Prostate gland (tissue), 2 donors: ENCODE measurements at regions not wholly inside any gene's neighbourhood (a gene's known extent, or its start where the extent isn't known, plus 50 kb on each side); places are given as distances from the start of the nearest gene placed in this dataset.

Source experiments
- DNase-seq: peaks from one replicate; pipeline ENCODE4 v3.0.0-alpha.2; 2019; ENCODE audit warnings: low spot score
- H3K27ac ChIP-seq, 2 donors: fragments of 200-600 bp; sonication (generic); 2 replicates each; pipeline ENCODE4 v1.5.1; 2017 to 2019
- H3K27me3 ChIP-seq: fragments of 200-600 bp; sonication (generic); replicated peaks from 2 replicates; pipeline ENCODE4 v1.5.1; 2019; ENCODE audit not compliant: insufficient read depth
- H3K36me3 ChIP-seq, 2 donors: fragments of 200-600 bp; sonication (generic); 1 replicate in 1 of 2; 2 replicates in 1 of 2; pipeline versions ENCODE4 v1.5.1 to v1.8.1; 2017 to 2019
- H3K4me1 ChIP-seq: fragments of 200-600 bp; sonication (generic); replicated peaks from 2 replicates; pipeline ENCODE4 v1.5.1; 2019
- H3K4me3 ChIP-seq, 2 donors: fragments of 200-600 bp; sonication (generic); 2 replicates each; pipeline ENCODE4 v1.5.1; 2017 to 2019
- H3K9me3 ChIP-seq: fragments of 200-600 bp; sonication (generic); 2 replicates; pipeline ENCODE4 v1.5.1; 2017
- POLR2A ChIP-seq: fragments of 450-650 bp; IDR thresholded peaks from one replicate; pipeline ENCODE4 v1.6.1; 2016; ENCODE audit warnings: antibody characterized with exemption, mild to moderate bottlenecking
- POLR2AphosphoS5 ChIP-seq: sonication (generic); formaldehyde crosslinking; IDR thresholded peaks from one replicate; pipeline ENCODE4 v1.6.1; 2017; ENCODE audit warnings: antibody characterized with exemption
- whole genome bisulfite sequencing: methylation state at CpG from one replicate; pipeline ENCODE4 v1.1.5; 2018; 5-methylcytosine and 5-hydroxymethylcytosine counted together
- intact Hi-C: fragments of 100-400 bp; cut with DNase I; formaldehyde crosslinking; loops from one replicate; pipeline ENCODE4 v1.14.2; 2022
- TF ChIP-seq, protein P1 (sequence below), 4 experiments: fragments of 200-600 bp in 2 of 4; fragments of 450-650 bp in 2 of 4; sonication (generic) in 2 of 4; IDR thresholded peaks; 1 replicate in 3 of 4; 2 replicates in 1 of 4; pipeline ENCODE4 v1.5.1; 2016 to 2019; ENCODE audit warnings: antibody characterized with exemption in 4 of 4, mild to moderate bottlenecking in 2 of 4, moderate library complexity in 2 of 4

DNA sequence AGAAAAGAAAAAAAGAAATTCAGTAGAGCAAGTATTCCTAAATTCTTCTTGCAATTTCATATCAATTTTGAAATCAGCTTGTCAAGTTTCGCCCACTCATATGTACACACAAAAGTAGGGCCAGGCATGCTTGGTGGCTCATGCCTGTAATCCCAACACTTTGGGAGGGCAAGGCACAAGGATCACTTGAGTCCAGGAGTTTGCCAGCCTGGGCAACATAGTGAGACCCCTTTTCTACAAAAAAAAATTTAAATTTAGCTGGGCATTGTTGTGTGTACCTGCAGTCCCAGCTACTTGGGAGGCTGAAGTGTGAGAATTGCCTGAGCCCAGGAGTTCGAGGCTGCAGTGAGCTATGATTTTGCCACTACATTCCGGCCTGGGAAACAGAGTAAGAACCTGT is 65.4 kb downstream of the MRPL32 start:
- Histone ChIP-seq H3K9me3 (no peaks in the 10 kb centered on the region), H3K36me3 (no peaks in the 10 kb centered on the region), H3K4me3 (no peak overlapping the region), H3K27me3 (no peaks in the 10 kb centered on the region), H3K4me1 (no peaks in the 10 kb centered on the region), H3K27ac (no peak overlapping the region)
- DNase-seq: no peak
- TF ChIP-seq POLR2AphosphoS5 (no peak), POLR2A (no peak)
- TF ChIP-seq, protein P1, sequence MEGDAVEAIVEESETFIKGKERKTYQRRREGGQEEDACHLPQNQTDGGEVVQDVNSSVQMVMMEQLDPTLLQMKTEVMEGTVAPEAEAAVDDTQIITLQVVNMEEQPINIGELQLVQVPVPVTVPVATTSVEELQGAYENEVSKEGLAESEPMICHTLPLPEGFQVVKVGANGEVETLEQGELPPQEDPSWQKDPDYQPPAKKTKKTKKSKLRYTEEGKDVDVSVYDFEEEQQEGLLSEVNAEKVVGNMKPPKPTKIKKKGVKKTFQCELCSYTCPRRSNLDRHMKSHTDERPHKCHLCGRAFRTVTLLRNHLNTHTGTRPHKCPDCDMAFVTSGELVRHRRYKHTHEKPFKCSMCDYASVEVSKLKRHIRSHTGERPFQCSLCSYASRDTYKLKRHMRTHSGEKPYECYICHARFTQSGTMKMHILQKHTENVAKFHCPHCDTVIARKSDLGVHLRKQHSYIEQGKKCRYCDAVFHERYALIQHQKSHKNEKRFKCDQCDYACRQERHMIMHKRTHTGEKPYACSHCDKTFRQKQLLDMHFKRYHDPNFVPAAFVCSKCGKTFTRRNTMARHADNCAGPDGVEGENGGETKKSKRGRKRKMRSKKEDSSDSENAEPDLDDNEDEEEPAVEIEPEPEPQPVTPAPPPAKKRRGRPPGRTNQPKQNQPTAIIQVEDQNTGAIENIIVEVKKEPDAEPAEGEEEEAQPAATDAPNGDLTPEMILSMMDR (IDR thresholded peaks at IDR 0.05): no peak
- intact Hi-C loops: no loop called here
- WGBS: 94% methylated on average over 3 of the region's 3 CpGs

DNA sequence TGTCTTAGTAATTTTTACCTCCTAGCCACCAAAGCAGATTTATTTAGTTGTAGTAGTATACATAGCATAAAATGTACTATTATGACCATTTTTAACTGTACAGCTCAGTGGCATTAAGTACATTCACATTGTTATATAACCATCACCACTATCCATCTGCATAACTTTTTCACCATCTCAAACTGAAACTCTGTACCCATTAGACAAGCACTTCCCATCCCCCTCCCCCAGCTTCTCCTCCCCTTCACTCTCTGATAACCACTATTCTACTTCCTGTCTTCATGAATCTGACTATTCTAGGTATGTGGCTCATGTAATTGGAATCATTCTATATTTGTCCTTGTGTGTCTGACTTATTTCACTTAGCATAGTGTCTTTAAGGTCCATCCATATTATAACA is 71.9 kb downstream of the MRPL32 start:
- no peak overlapping the region for H3K27ac ChIP-seq
- no peaks in the 10 kb centered on the region for H3K27me3 ChIP-seq
- intact Hi-C loops: no loop called here
- TF ChIP-seq POLR2A (no peak), POLR2AphosphoS5 (no peak)
- TF ChIP-seq, protein P1 (IDR thresholded peaks at IDR 0.05): no peak
- H3K4me1 ChIP-seq: no peaks in the 10 kb centered on the region
- no peaks in the 10 kb centered on the region for H3K36me3 ChIP-seq
- no peaks in the 10 kb centered on the region for H3K9me3 ChIP-seq
- no peak for DNase-seq
- no peak overlapping the region for H3K4me3 ChIP-seq

DNA sequence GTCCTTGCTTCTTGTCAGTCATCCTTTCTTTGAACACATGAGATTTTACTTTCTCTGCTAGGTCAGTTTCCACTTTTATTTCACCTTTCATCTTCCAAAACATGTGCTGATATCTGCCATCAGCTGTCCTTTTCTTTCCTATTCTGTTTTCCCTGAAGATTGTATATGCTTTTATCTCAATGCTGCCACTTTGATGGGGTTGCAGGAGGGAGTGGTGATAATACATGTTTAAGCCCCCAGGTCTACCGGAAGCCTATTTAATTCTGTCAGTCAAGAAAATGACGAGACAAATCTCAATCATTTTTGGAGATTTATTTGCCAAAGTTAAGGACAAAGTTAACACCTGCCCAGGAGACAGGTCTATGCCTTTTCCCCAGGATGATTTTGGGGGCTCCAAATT is 73.8 kb downstream of the MRPL32 start:
- no peak for DNase-seq
- H3K4me3 ChIP-seq: no peak overlapping the region
- intact Hi-C loops: no loop called here
- H3K36me3 ChIP-seq: no peaks in the 10 kb centered on the region
- H3K27me3 ChIP-seq: no peaks in the 10 kb centered on the region
- no peaks in the 10 kb centered on the region for H3K4me1 ChIP-seq
- 70% methylated on average over 2 of the region's 2 CpGs for WGBS
- no peak for TF ChIP-seq POLR2A
- TF ChIP-seq, protein P1 (IDR thresholded peaks at IDR 0.05): no peak
- H3K9me3 ChIP-seq: no peaks in the 10 kb centered on the region
- no peak overlapping the region for H3K27ac ChIP-seq

DNA sequence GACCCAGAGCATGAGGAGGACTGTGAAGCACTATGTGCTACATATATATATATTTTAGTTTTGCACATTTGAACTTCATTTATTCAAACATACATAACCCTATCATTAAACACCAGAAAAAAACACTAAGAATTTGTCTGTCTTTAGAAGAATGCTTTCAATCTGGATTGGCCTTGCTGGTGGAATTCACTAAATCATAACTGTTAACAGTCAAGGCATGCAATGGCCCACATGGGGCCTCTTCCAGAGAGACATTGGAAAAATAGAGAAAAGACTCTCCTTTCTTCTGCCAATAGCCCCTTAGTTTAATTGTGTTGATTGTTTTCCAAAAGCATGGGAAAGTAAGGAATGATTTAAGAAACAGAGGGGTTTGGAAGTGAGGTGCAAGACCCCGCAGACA is 77.9 kb downstream of the MRPL32 start:
- TF ChIP-seq, protein P1 (IDR thresholded peaks at IDR 0.05): no peak
- Histone ChIP-seq H3K4me3 (no peak overlapping the region), H3K4me1 (no peaks in the 10 kb centered on the region), H3K36me3 (no peaks in the 10 kb centered on the region), H3K27ac (no peak overlapping the region), H3K9me3 (no peaks in the 10 kb centered on the region), H3K27me3 (no peaks in the 10 kb centered on the region)
- DNase-seq: no peak
- 90% methylated on average over 1 of the region's 1 CpG for WGBS
- intact Hi-C loops: no loop called here

DNA sequence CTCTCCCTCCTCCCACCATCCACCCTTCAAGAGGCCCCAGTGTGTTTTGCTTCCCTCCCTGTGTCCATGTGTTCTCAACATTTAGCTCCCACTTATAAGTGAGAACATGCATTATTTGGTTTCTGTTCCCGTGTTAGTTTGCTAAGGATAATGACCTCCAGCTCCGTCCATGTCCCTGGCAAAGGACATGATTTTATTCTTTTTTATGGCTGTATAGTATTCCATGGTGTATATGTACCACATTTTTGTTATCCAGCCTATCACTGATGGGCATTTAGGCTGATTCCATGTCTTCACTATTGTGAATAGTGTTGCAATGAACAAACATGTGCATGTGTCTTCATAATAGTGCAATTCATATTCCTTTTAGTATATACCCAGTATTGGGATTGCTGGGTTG is 79.7 kb downstream of the MRPL32 start:
- Histone ChIP-seq H3K9me3 (no peaks in the 10 kb centered on the region), H3K27me3 (no peaks in the 10 kb centered on the region), H3K36me3 (no peaks in the 10 kb centered on the region), H3K4me3 (no peak overlapping the region), H3K27ac (no peak overlapping the region), H3K4me1 (no peaks in the 10 kb centered on the region)
- WGBS: 98% methylated on average over 2 of the region's 2 CpGs
- no peak for TF ChIP-seq POLR2AphosphoS5
- TF ChIP-seq, protein P1 (IDR thresholded peaks at IDR 0.05): no peak
- no peak for TF ChIP-seq POLR2A
- intact Hi-C loops: no loop called here
- DNase-seq: no peak
